ENCODE measurements at regions not wholly inside any gene's neighbourhood (a gene's known extent, or its start where the extent isn't known, plus 50 kb on each side); places are given as distances from the start of the nearest gene placed in this dataset.

- TF ChIP-seq GATA3 (IDR thresholded peaks at IDR 0.05; ENCODE audit: low read depth, low read length) (no peak), GATA2 (IDR thresholded peaks at IDR 0.05; ENCODE audit: low read depth, low read length) (no peak)
Observed at GRCh38 chr13:40362502-40362901, 303.9 kb downstream of the FOXO1 start.

Measured in SH-SY5Y (cell line).